ENCODE measurements at regions not wholly inside any gene's neighbourhood (a gene's known extent, or its start where the extent isn't known, plus 50 kb on each side); places are given as distances from the start of the nearest gene placed in this dataset.
"Not testable (repeated sequence)": the region's sequence is repeated elsewhere in the genome, so short reads cannot be mapped to it uniquely, and the experiment has no call there.

DNA sequence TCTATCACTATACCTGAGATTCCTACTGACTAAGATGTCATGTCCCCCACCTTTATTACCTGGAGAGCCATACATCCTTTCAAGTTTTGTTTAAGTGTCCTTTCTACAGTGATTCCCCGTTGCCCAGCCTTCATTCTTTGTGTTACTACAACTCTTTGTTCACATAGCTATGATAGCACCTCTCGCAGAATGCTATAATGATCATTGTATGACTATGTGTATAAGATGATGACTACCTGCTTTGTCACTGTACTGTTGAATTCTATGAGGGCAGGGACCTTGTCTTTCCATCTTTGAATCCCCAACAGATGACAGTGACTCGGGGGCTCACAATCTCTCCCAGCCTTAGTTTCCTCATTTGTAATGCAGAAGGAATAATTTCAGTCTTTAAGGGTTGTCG lies 361.2 kb downstream of the NPR3 start:
- no peak for DNase-seq (ENCODE audit: low read depth)

GRCh38 chr5:33072726-33073125 lies 361.6 kb downstream of the NPR3 start:
- DNase-seq (ENCODE audit: low read depth): peak; percentile 59

- DNase-seq (ENCODE audit: low read depth): no peak
Observed at GRCh38 chr5:33073881-33074327, 362.8 kb downstream of the NPR3 start.

- no peak for DNase-seq (ENCODE audit: low read depth)
Observed at GRCh38 chr5:33074548-33074947, 363.4 kb downstream of the NPR3 start.

GRCh38 chr5:33075731-33076130 lies 364.6 kb downstream of the NPR3 start:
- no peak for DNase-seq (ENCODE audit: low read depth)

DNA sequence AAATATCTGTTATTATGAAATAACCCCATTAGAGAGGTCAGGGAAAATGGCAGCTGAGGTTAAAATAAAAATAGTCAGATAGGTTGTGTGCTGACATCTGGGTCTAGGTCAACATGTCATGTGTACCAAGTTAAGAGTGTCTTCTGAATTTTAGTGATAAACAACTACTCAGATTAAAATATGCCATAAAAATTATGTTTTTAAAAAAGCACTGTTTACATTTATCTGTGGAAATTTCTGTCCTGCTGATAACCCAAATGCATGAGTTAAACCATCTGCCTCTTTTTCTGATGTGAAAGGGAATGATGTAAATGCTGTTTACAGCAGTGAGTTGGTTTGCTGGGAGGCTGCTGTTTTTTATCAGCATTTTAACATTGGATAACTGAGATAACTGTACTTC lies 361.2 kb upstream of the TARS1 start:
- no peak for DNase-seq (ENCODE audit: low read depth)

DNA sequence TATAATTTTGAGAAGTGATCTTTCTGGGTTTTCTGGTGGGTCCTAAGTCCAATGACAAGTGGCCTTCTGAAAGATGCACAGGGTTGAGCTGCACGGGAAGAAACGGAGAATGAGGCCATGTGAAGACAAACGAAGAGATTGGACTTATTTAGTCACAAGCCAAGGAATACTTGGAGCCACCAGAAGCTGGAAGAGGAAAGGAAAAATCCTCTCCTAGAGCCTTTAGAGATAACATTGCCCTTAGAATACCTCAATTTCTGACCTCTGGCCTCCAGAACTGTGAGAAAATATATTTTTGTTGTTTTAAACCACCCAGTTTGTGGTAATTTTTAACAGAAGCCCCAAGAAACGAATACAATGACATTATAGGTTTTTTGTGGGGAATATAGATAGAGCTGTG lies 360.5 kb upstream of the TARS1 start:
- DNase-seq (ENCODE audit: low read depth): no peak

DNA sequence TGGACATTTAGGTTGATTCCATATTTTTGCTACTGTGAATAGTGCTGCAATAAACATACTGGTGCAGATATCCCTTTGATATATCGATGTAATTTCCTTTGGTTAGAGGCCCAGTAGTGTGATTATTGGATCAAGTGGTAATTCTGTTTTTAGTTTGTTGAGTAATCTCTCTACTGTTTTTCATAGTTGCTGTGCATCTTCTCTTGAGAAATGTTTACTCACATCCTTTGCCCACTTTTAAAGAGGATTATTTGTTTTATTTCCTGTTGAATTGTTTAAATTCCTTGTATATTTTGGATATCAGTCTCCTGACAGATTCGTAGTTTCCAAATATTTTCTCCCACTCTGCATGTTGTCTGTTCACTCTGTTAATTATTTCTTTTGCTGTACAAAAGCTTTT lies 352.6 kb upstream of the TARS1 start:
- DNase-seq (ENCODE audit: low read depth): no peak

DNA sequence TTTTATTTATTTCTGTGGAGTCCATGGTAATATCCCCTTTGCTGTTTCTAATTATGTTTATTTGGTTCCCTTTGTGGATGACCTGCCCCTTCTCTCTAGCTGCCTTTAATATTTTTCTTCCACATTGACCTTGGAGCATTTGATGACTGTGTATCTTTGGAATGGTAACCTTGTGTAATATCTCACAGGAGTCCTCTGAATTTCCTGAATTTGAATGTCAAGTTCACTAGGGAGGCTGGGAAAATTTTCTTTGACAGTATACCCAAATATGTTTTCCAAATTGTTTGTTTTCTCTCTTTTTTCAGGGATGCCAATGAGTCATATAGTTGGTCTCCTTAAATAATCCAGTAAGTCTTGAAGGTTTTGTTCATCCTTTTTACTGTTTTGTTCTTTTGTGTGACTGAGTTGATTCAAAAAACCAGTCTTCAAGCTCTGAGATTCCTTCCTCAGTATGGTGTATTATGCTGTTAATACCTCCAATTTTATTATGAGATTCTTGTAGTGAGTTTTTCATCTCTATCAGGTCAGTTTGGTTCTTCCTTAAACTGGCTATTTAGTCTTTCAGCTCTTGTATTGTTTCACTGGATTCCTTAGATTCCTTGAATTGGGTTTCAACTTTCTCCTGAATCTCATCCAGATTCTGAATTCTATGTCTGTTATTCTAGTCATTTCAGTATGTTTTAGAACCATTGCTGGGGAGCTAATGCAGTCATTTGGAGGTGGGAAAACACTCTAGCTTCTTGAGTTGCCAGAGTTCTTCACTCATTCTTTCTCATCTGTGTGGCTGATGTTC lies 349.0 kb upstream of the TARS1 start:
- no peak for DNase-seq (ENCODE audit: low read depth)

GRCh38 chr5:33092719-33093118 lies 348.0 kb upstream of the TARS1 start:
- no peak for DNase-seq (ENCODE audit: low read depth)

DNA sequence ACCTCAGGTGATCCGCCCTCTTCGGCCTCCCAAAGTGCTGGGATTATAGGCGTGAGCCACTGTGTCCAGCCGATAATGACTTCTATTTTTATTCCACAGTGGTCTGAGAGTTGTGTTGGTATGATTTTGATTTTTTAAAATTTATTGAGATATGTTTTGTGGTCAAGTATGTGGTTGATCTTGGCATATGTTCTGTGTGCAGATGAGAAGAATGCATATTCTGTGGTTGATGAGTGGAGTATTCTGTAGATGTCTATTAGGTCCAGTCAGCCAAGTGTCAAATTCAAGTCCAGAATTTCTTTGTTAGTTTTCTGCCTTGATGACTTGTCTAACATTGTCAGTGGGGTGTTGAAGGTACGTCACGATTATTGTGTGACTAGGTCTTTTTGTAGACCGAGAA lies 338.2 kb upstream of the TARS1 start:
- DNase-seq (ENCODE audit: low read depth): no peak

DNA sequence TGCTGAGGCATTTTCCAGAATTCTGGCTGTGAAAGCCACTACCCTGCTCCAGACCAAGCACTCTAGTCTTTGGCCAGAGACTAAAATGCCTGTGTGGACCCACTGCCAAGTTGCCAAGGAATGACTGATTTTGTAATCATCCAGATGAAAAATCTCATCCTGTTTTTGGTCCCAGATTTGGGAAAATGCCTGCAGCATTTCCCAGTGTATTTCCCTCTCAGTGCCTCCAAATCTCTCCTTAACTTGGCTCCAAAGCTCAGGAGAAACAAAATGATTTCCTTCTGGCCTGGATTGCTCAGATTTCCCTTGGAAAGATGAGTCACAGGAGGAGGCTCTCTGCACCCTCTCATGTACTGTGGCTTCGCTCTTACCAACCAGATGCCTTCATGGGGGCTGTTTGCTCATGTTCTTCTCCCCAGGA lies 335.2 kb upstream of the TARS1 start:
- DNase-seq (ENCODE audit: low read depth): no peak

DNA sequence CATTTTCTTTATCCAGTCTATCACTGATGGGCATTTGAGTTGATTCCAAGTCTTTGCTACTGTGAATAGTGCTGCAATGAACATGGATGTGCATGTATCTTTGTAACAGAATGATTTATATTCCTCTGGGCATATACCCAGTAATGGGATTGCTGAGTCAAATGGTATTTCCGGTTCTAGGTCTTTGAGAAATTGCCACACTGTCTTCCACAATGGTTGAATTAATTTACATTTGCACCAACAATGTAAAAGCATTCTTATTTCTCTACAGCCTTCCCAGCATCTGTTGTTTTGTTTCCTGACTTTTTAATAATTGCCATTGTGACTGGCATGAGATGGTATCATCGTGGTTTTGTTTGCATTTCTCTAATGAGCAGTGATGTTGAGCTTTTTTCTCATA lies 330.3 kb upstream of the TARS1 start:
- DNase-seq (ENCODE audit: low read depth): not testable (repeated sequence)

- no peak for DNase-seq (ENCODE audit: low read depth)
Observed at GRCh38 chr5:33114361-33114760, 326.4 kb upstream of the TARS1 start.

DNA sequence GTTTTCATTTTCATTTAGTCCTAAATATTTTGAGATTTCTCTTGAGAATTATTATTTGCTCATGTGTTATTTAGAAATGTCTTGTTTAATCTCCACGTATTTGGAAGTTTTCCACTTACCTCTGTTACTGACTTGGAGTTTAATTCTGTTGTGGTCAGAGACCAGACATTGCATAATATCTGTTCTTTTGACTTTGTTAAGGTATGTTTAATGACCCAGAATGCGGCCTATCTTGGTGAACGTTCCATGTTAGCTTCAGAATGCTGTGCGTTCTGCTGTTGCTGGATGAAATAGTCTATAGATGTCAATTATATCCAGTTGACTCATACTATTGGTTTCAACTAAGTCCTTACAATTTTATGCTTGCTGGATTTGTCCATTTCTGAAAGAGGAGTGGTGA lies 325.3 kb upstream of the TARS1 start:
- no peak for DNase-seq (ENCODE audit: low read depth)

- DNase-seq (ENCODE audit: low read depth): no peak
Observed at GRCh38 chr5:33118761-33119415, 321.9 kb upstream of the TARS1 start.

GRCh38 chr5:33120671-33121070 lies 320.1 kb upstream of the TARS1 start:
- DNase-seq (ENCODE audit: low read depth): no peak

- DNase-seq (ENCODE audit: low read depth): no peak
Observed at GRCh38 chr5:33129309-33129708, 311.5 kb upstream of the TARS1 start.

- DNase-seq (ENCODE audit: low read depth): no peak
Observed at GRCh38 chr5:33136785-33137184, 304.0 kb upstream of the TARS1 start.

GRCh38 chr5:33138145-33138544 lies 302.6 kb upstream of the TARS1 start:
- DNase-seq (ENCODE audit: low read depth): not testable (repeated sequence)

- no peak for DNase-seq (ENCODE audit: low read depth)
Observed at GRCh38 chr5:33143405-33144123, 297.2 kb upstream of the TARS1 start.

DNA sequence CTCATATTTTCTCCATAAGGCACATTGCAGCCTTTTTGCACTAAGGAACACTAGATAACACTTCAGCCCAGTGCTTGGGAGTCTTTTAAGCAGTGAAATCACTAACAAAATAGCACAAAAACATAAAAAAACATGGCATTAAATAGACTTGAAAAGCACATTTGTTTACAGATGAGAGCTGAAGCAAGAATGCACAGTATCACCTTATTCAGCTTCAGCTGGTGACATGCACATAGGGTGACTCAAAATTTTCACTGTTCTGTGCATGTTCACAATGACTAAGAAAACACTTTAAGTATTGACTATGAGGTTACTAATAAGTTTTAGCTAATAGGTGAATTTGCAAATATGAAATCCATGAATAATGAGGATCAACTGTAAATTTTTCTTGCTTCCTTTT lies 293.9 kb upstream of the TARS1 start:
- no peak for DNase-seq (ENCODE audit: low read depth)

DNA sequence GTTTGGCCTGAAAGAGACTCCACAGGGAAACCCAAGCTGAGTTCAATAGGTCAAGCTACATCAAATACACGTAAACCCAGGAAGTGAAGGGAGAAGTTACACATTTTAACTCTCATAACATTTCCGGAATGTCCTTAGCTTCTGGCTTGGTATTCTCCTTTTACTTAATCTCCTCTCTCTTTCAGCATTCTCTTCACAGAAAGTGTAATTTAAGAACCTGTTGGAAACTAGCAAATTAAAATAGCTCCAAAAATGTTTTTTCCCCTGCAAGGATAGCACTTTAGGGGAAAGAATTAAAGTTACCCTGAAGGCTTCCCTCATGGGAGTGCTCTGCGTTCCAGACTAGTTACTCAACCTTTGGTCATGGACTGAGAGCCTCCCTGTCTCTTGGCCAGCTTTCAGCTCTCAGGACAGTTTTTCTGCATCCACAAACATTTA lies 292.7 kb upstream of the TARS1 start:
- peak; percentile 60 for DNase-seq (ENCODE audit: low read depth)

All from forelimb muscle (tissue), 1 donor.